A549 (cell line): ENCODE measurements at regions not wholly inside any gene's neighbourhood (a gene's known extent, or its start where the extent isn't known, plus 50 kb on each side); places are given as distances from the start of the nearest gene placed in this dataset.
"Not testable (repeated sequence)": the region's sequence is repeated elsewhere in the genome, so short reads cannot be mapped to it uniquely, and the experiment has no call there.

ENCODE experiments used
- ATAC-seq, 2 experiments: fragments of 200-7000 bp in 1 of 2; fragments of >200 bp in 1 of 2; cut with Nextera tagmentation in 1 of 2; cut with Tn5 transposase in 1 of 2; 3 replicates each; pipeline versions ENCODE4 v1.8.0 to v1.9.1; 2018 to 2020; ENCODE audit warnings: mild to moderate bottlenecking in 1 of 2, moderate library complexity in 1 of 2
- CTCF ChIA-PET: fragments of 300-600 bp; sonication (Branson Sonifier 250); formaldehyde crosslinking; extraction: SDS; loops from one replicate; lab custom pipeline; 2021; ENCODE audit warnings: antibody characterized with exemption, inconsistent platforms; lab: Yijun Ruan, JAX
- POLR2A ChIA-PET: fragments of 350-600 bp; formaldehyde crosslinking; extraction: SDS; loops from one replicate; lab custom pipeline; 2021; ENCODE audit warnings: antibody characterized with exemption, inconsistent platforms; lab: Yijun Ruan, JAX
- DNase-seq, 2 experiments: peaks; one replicate each; pipeline versions ENCODE4 v3.0.0 to v3.0.0-alpha.2; 2011 to 2016; ENCODE audit warnings: low read depth in 1 of 2, low spot score in 1 of 2
- FAIRE-seq: peaks from 2 replicates; lab custom pipeline; 2011; peaks lifted over from hg19 to GRCh38; lab: Jason Lieb, UNC
- H3K27ac ChIP-seq, 2 experiments: fragments of >200 bp; sonication (Bioruptor Twin); formaldehyde crosslinking; 3 replicates each; pipeline ENCODE4 v1.5.1; 2016 to 2017
- H3K4me1 ChIP-seq: fragments of >200 bp; sonication (Bioruptor Twin); formaldehyde crosslinking; 3 replicates; pipeline ENCODE4 v1.6.1; 2016
- H3K4me2 ChIP-seq: fragments of >200 bp; sonication (Bioruptor Twin); formaldehyde crosslinking; 3 replicates; pipeline ENCODE4 v1.6.1; 2016
- H3K4me3 ChIP-seq: fragments of >200 bp; sonication (Bioruptor Twin); formaldehyde crosslinking; 3 replicates; pipeline ENCODE4 v1.5.1; 2016
- H3K9me3 ChIP-seq: fragments of >200 bp; sonication (Bioruptor Twin); formaldehyde crosslinking; 3 replicates; pipeline ENCODE4 v1.6.1; 2016
- ATOH8 ChIP-seq: fragments of 250-450 bp; sonication (Bioruptor Pico); IDR thresholded peaks from 2 replicates; pipeline ENCODE4 v1.5.0; 2020; ENCODE audit warnings: low read depth, mild to moderate bottlenecking, moderate library complexity
- BCL3 ChIP-seq: fragments of >200 bp; sonication (Bioruptor Twin); formaldehyde crosslinking; IDR thresholded peaks from 3 replicates; pipeline ENCODE4 v1.6.1; 2016
- E2F6 ChIP-seq: IDR thresholded peaks from 2 replicates; pipeline ENCODE4 v1.6.1; 2012; ENCODE audit warnings: low read depth, borderline replicate concordance
- EHF ChIP-seq: fragments of 250-450 bp; sonication (Bioruptor Pico); IDR thresholded peaks from 2 replicates; pipeline ENCODE4 v1.5.0; 2020; ENCODE audit warnings: mild to moderate bottlenecking
- EHMT2 ChIP-seq: fragments of 200-600 bp; sonication (generic); IDR thresholded peaks from 2 replicates; pipeline ENCODE4 v1.6.1; 2016; ENCODE audit warnings: antibody characterized with exemption, low read depth, mild to moderate bottlenecking, moderate library complexity
- ESRRA ChIP-seq: fragments of 150-350 bp; IDR thresholded peaks from 2 replicates; pipeline ENCODE4 v1.6.1; 2014; ENCODE audit warnings: mild to moderate bottlenecking, low read length, borderline replicate concordance
- FOSB ChIP-seq: fragments of 250-450 bp; sonication (Bioruptor Pico); IDR thresholded peaks from 2 replicates; pipeline ENCODE4 v1.5.0; 2020; ENCODE audit warnings: mild to moderate bottlenecking, moderate library complexity
- HOXB13 ChIP-seq: fragments of 250-450 bp; sonication (Bioruptor Pico); IDR thresholded peaks from 2 replicates; pipeline ENCODE4 v1.5.0; 2020; ENCODE audit warnings: low read depth, mild to moderate bottlenecking, moderate library complexity
- HOXB5 ChIP-seq: fragments of 250-450 bp; sonication (Bioruptor Pico); IDR thresholded peaks from 2 replicates; pipeline ENCODE4 v1.5.0; 2020; ENCODE audit warnings: mild to moderate bottlenecking, moderate library complexity
- JUNB ChIP-seq: fragments of >200 bp; sonication (Bioruptor Twin); formaldehyde crosslinking; IDR thresholded peaks from 2 replicates; pipeline ENCODE4 v1.6.1; 2016
- NFE2L2 ChIP-seq: fragments of 150-350 bp; conservative IDR thresholded peaks from 2 replicates; pipeline ENCODE4 v1.6.1; 2014; ENCODE audit warnings: low read length
- NR3C1 ChIP-seq: fragments of >200 bp; sonication (Bioruptor Twin); formaldehyde crosslinking; IDR thresholded peaks from 3 replicates; pipeline ENCODE4 v1.6.1; 2017
- PBX3 ChIP-seq: IDR thresholded peaks from 2 replicates; pipeline ENCODE4 v1.6.1; 2012
- PHF8 ChIP-seq: fragments of 200-600 bp; sonication (generic); IDR thresholded peaks from 2 replicates; pipeline ENCODE4 v1.6.1; 2016; ENCODE audit warnings: low read depth, mild to moderate bottlenecking, antibody characterized with exemption, moderate library complexity, borderline replicate concordance
- POLR2A ChIP-seq: IDR thresholded peaks from 2 replicates; pipeline ENCODE4 v1.6.1; 2012; ENCODE audit warnings: mild to moderate bottlenecking, low read length
- POLR2AphosphoS2 ChIP-seq: conservative IDR thresholded peaks from 2 replicates; pipeline ENCODE4 v1.6.1; 2012; ENCODE audit warnings: low read length, improper control_type of control experiment, inconsistent platforms
- RCOR1 ChIP-seq: fragments of 150-350 bp; IDR thresholded peaks from 2 replicates; pipeline ENCODE4 v1.6.1; 2014; ENCODE audit warnings: antibody characterized with exemption, low read length, low read depth
- REST ChIP-seq: fragments of 200-600 bp; sonication (generic); IDR thresholded peaks from 2 replicates; pipeline ENCODE4 v1.6.1; 2016; ENCODE audit warnings: antibody characterized with exemption, mild to moderate bottlenecking, moderate library complexity
- RNF2 ChIP-seq: fragments of 200-600 bp; sonication (generic); IDR thresholded peaks from 2 replicates; pipeline ENCODE4 v1.6.1; 2016; ENCODE audit warnings: low read depth, mild to moderate bottlenecking, antibody characterized with exemption, moderate library complexity, borderline replicate concordance
- ZC3H11A ChIP-seq: fragments of 450-650 bp; IDR thresholded peaks from 2 replicates; pipeline ENCODE4 v1.6.1; 2014; ENCODE audit warnings: antibody characterized with exemption, mild to moderate bottlenecking
- ZSCAN20 ChIP-seq: fragments of 250-450 bp; sonication (Bioruptor Pico); IDR thresholded peaks from 2 replicates; pipeline ENCODE4 v1.8.0; 2022; ENCODE audit warnings: mild to moderate bottlenecking, moderate library complexity
- WGBS: methylation state at CpG from one replicate; pipeline ENCODE4 v1.1.6; 2017; ENCODE audit errors: missing lambda C conversion rate; 5-methylcytosine and 5-hydroxymethylcytosine counted together

DNA sequence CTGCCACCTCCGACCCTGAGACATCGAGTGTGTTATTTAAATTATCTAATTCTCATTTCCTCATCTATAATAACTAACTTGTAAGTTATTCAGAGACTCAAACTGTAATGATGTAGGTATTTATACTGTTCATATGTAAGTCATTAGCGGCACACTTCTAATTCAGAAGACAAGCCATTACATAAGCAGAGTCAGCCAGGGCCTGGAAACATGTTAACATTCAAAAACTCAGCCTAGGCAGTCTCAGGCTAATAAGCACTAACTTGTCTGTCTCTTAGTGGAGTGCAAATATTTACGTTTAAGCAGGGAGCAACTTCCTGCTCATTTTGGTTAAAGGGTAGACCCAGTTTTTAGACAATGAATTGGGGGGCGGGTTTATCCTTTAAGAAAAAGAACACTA is 598.4 kb downstream of the ACTL7B start:
- H3K27ac ChIP-seq: no peak overlapping the region
- TF ChIP-seq HOXB5: no peak
- no peak for TF ChIP-seq EHF (CRISPR knock-in tag)
- TF ChIP-seq PBX3: no peak
- TF ChIP-seq POLR2AphosphoS2: no peak
- TF ChIP-seq BCL3: no peak
- no peak for TF ChIP-seq JUNB
- TF ChIP-seq ATOH8: no peak
- no peak for TF ChIP-seq PHF8
- TF ChIP-seq ZC3H11A: no peak
- TF ChIP-seq, all 56 proteins: peak for 0
- no peaks in the 10 kb centered on the region for H3K9me3 ChIP-seq
- H3K4me1 ChIP-seq: no peaks in the 10 kb centered on the region
- ChIA-PET POLR2A (no interaction called here), CTCF (no interaction called here)
- ATAC-seq (no peak), DNase-seq (no peak), FAIRE-seq (no peak)
- WGBS: 67% methylated on average over 5 of the region's 5 CpGs
- no peak overlapping the region for H3K4me3 ChIP-seq
- no peak overlapping the region for H3K4me2 ChIP-seq

GRCh38 chr9:108254236-108254635 is 601.5 kb downstream of the ACTL7B start:
- ATAC-seq (no peak), FAIRE-seq (no peak), DNase-seq (no peak)
- 35% methylated on average over 2 of the region's 2 CpGs for WGBS
- H3K4me1 ChIP-seq: no peaks in the 10 kb centered on the region
- no peak overlapping the region for H3K27ac ChIP-seq
- ChIA-PET CTCF (interaction anchor here (0.6 kb wide), 1 partner anchor 637 kb away, joined by 3 read pairs; no protein-coding TSS in a partner anchor), POLR2A (no interaction called here)
- no peak for TF ChIP-seq EHF (CRISPR knock-in tag)
- TF ChIP-seq PBX3: no peak
- TF ChIP-seq REST: no peak
- TF ChIP-seq POLR2A: no peak
- no peak for TF ChIP-seq RNF2
- no peak for TF ChIP-seq NR3C1
- TF ChIP-seq EHMT2: no peak
- no peak for TF ChIP-seq POLR2AphosphoS2
- no peak for TF ChIP-seq RCOR1
- TF ChIP-seq FOSB (CRISPR knock-in tag): no peak
- TF ChIP-seq HOXB13 (CRISPR knock-in tag): no peak
- TF ChIP-seq ESRRA: no peak
- TF ChIP-seq E2F6: no peak
- TF ChIP-seq NFE2L2: no peak
- no peak for TF ChIP-seq ZSCAN20 (CRISPR knock-in tag)
- H3K4me2 ChIP-seq: no peak overlapping the region
- H3K4me3 ChIP-seq: no peak overlapping the region
- H3K9me3 ChIP-seq: no peaks in the 10 kb centered on the region

DNA sequence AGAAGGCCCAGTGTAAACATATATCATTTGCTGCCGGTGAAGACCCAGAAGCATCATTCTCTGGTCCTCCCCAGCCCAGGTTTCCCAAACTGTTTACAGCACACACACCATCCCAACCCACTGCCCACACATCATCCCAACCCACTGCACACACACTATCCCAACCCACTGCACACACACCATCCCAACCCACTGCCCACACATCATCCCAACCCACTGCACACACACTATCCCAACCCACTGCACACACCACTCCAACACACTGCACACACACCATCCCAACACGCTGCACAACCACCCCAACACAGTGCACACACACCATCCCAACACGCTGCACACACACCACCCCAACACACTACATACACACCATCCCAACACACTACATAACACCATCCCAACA is 608.4 kb downstream of the ACTL7B start:
- POLR2A ChIA-PET, H3K9me3 ChIP-seq, FAIRE-seq, H3K4me1 ChIP-seq, H3K4me2 ChIP-seq, DNase-seq, ATAC-seq, CTCF ChIA-PET, H3K4me3 ChIP-seq, H3K27ac ChIP-seq: not testable (repeated sequence)
- 93% methylated on average over 3 of the region's 3 CpGs for WGBS
